ENCODE measurements at regions not wholly inside any gene's neighbourhood (a gene's known extent, or its start where the extent isn't known, plus 50 kb on each side); places are given as distances from the start of the nearest gene placed in this dataset.

GRCh38 chr1:87225171-87225570 lies 103.5 kb upstream of the LMO4 start:
- DNase-seq (ENCODE audit: low spot score) = no peak

- DNase-seq (ENCODE audit: low spot score) = peak; percentile 92
Measured at GRCh38 chr1:87226341-87226760, 102.3 kb upstream of the LMO4 start.

- DNase-seq (ENCODE audit: low spot score) = no peak
Measured at GRCh38 chr1:87227651-87228050, 101.0 kb upstream of the LMO4 start.

GRCh38 chr1:87230501-87230900 lies 98.2 kb upstream of the LMO4 start:
- no peak for DNase-seq (ENCODE audit: low spot score)

GRCh38 chr1:87231703-87232367 lies 96.8 kb upstream of the LMO4 start:
- no peak for DNase-seq (ENCODE audit: low spot score)

- DNase-seq (ENCODE audit: low spot score) = no peak
Measured at GRCh38 chr1:87236585-87236984, 92.1 kb upstream of the LMO4 start.

- DNase-seq (ENCODE audit: low spot score) = no peak
Measured at GRCh38 chr1:87239997-87240605, 88.6 kb upstream of the LMO4 start.

- no peak for DNase-seq (ENCODE audit: low spot score)
Measured at GRCh38 chr1:87240661-87241285, 87.9 kb upstream of the LMO4 start.

GRCh38 chr1:87242445-87243185 lies 86.1 kb upstream of the LMO4 start:
- no peak for DNase-seq (ENCODE audit: low spot score)

GRCh38 chr1:87243573-87243972 lies 85.1 kb upstream of the LMO4 start:
- DNase-seq (ENCODE audit: low spot score) = peak; percentile 24

GRCh38 chr1:87246436-87246835 lies 82.2 kb upstream of the LMO4 start:
- no peak for DNase-seq (ENCODE audit: low spot score)

- no peak for DNase-seq (ENCODE audit: low spot score)
Measured at GRCh38 chr1:87249803-87250202, 78.9 kb upstream of the LMO4 start.

- no peak for DNase-seq (ENCODE audit: low spot score)
Measured at GRCh38 chr1:87250336-87250735, 78.3 kb upstream of the LMO4 start.

GRCh38 chr1:87252406-87252805 lies 76.3 kb upstream of the LMO4 start:
- peak; percentile 80 for DNase-seq (ENCODE audit: low spot score)

GRCh38 chr1:87262688-87263087 lies 66.0 kb upstream of the LMO4 start:
- no peak for DNase-seq (ENCODE audit: low spot score)

- DNase-seq (ENCODE audit: low spot score) = no peak
Measured at GRCh38 chr1:87263281-87263680, 65.4 kb upstream of the LMO4 start.

GRCh38 chr1:87263785-87264184 lies 64.9 kb upstream of the LMO4 start:
- DNase-seq (ENCODE audit: low spot score) = no peak

GRCh38 chr1:87264976-87265375 lies 63.7 kb upstream of the LMO4 start:
- no peak for DNase-seq (ENCODE audit: low spot score)

GRCh38 chr1:87265786-87266185 lies 62.9 kb upstream of the LMO4 start:
- DNase-seq (ENCODE audit: low spot score) = no peak

- DNase-seq (ENCODE audit: low spot score) = no peak
Measured at GRCh38 chr1:87268111-87268510, 60.6 kb upstream of the LMO4 start.

- DNase-seq (ENCODE audit: low spot score) = no peak
Measured at GRCh38 chr1:87269921-87270320, 58.8 kb upstream of the LMO4 start.

GRCh38 chr1:87273291-87273690 lies 55.4 kb upstream of the LMO4 start:
- no peak for DNase-seq (ENCODE audit: low spot score)

- no peak for DNase-seq (ENCODE audit: low spot score)
Measured at GRCh38 chr1:87274851-87275250, 53.8 kb upstream of the LMO4 start.

Measured in GM03348 (cell line).